ENCODE measurements at regions not wholly inside any gene's neighbourhood (a gene's known extent, or its start where the extent isn't known, plus 50 kb on each side); places are given as distances from the start of the nearest gene placed in this dataset.
A peak's percentile ranks its signal among the peaks of the same experiment; 100 is the strongest.

- peaks cover 2 to 24% (median 4%) of the 10 kb centered on the region in 3 experiments for H3K36me3 Mint-ChIP-seq (ENCODE audit: insufficient read depth in 1 of 3, low read depth in 3 of 3)
- Histone ChIP-seq H3K23me2 (ENCODE audit: insufficient read length, low read depth, low read length, poor library complexity, severe bottlenecking) (no peaks in the 10 kb centered on the region), H3K4me1 (ENCODE audit: insufficient read depth, low read length) (no peaks in the 10 kb centered on the region), H3K9me3 (ENCODE audit: control insufficient read depth, low read depth, low read length) (no peaks in the 10 kb centered on the region), H3K4ac (ENCODE audit: low read depth, low read length) (no peak overlapping the region), H2BK15ac (ENCODE audit: low read depth, low read length) (no peak overlapping the region), H2BK120ac (ENCODE audit: low read depth, low read length, poor library complexity, severe bottlenecking) (no peak overlapping the region), H3K79me2 (ENCODE audit: insufficient read depth, low read length) (no peaks in the 10 kb centered on the region), H2BK12ac (ENCODE audit: insufficient read length, low read depth, low read length) (no peak overlapping the region), H3K27me3 (ENCODE audit: insufficient read depth, low read length) (no peaks in the 10 kb centered on the region), H4K20me1 (ENCODE audit: control insufficient read depth, insufficient read depth, insufficient read length) (no peaks in the 10 kb centered on the region), H3K18ac (ENCODE audit: insufficient read length, low read depth, low read length) (no peak overlapping the region), H3K79me1 (ENCODE audit: insufficient read depth, low read depth, low read length, poor library complexity, severe bottlenecking) (no peaks in the 10 kb centered on the region), H4K5ac (ENCODE audit: insufficient read length, low read depth, low read length) (no peak overlapping the region), H2AK5ac (ENCODE audit: insufficient read length, low read length) (no peak overlapping the region), H2BK20ac (ENCODE audit: low read depth, low read length, poor library complexity, severe bottlenecking) (no peak overlapping the region), H3K27ac (ENCODE audit: insufficient read length, low read depth, low read length) (no peak overlapping the region), H3K9ac (ENCODE audit: extremely low read depth, insufficient read length, low read length) (no peak overlapping the region), H4K91ac (ENCODE audit: insufficient read length, low read depth, low read length) (no peak overlapping the region), H2BK5ac (ENCODE audit: insufficient read length, low read length) (no peak overlapping the region), H4K8ac (replicated peaks; ENCODE audit: insufficient read length, low read depth, low read length) (no peak overlapping the region), H3K4me2 (ENCODE audit: insufficient read depth, insufficient read length, low read length) (no peak overlapping the region), H3K56ac (ENCODE audit: insufficient read length, low read depth, low read length) (no peak overlapping the region), H3K14ac (ENCODE audit: insufficient read depth, low read length) (no peak overlapping the region), H3T11ph (ENCODE audit: low read length) (no peak overlapping the region), H3K23ac (ENCODE audit: insufficient read length, low read depth, low read length) (no peak overlapping the region), H2AFZ (ENCODE audit: low read length) (no peak overlapping the region)
- H3K4me1 Mint-ChIP-seq: peaks cover 2 to 10% of the 10 kb centered on the region in 2 experiments; a peak in 3 of 4 replicates
- TF ChIP-seq, protein P1, sequence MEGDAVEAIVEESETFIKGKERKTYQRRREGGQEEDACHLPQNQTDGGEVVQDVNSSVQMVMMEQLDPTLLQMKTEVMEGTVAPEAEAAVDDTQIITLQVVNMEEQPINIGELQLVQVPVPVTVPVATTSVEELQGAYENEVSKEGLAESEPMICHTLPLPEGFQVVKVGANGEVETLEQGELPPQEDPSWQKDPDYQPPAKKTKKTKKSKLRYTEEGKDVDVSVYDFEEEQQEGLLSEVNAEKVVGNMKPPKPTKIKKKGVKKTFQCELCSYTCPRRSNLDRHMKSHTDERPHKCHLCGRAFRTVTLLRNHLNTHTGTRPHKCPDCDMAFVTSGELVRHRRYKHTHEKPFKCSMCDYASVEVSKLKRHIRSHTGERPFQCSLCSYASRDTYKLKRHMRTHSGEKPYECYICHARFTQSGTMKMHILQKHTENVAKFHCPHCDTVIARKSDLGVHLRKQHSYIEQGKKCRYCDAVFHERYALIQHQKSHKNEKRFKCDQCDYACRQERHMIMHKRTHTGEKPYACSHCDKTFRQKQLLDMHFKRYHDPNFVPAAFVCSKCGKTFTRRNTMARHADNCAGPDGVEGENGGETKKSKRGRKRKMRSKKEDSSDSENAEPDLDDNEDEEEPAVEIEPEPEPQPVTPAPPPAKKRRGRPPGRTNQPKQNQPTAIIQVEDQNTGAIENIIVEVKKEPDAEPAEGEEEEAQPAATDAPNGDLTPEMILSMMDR (conservative IDR thresholded peaks at IDR 0.05): peak; percentile 28; the same call in 2 of the 3 replicates
- WGBS (ENCODE audit: extremely low coverage, insufficient read length, low lambda C conversion rate): no CpG with 5 or more reads among the region's 2 CpGs
- H3K9me3 Mint-ChIP-seq: peaks cover 22 to 24% of the 10 kb centered on the region in 2 experiments
- H3K27me3 Mint-ChIP-seq (ENCODE audit: low read depth): no peaks in the 10 kb centered on the region; the same call in 1 of the 2 replicates
- no peak overlapping the region for H3K4me3 Mint-ChIP-seq
- no peak overlapping the region for H3K27ac Mint-ChIP-seq
- DNase-seq: peak; percentile 47
These were observed 421.2 kb downstream of the TRAM1L1 start for GRCh38 chr4:116664198-116664597.
